ENCODE measurements at regions not wholly inside any gene's neighbourhood (a gene's known extent, or its start where the extent isn't known, plus 50 kb on each side); places are given as distances from the start of the nearest gene placed in this dataset.

DNA sequence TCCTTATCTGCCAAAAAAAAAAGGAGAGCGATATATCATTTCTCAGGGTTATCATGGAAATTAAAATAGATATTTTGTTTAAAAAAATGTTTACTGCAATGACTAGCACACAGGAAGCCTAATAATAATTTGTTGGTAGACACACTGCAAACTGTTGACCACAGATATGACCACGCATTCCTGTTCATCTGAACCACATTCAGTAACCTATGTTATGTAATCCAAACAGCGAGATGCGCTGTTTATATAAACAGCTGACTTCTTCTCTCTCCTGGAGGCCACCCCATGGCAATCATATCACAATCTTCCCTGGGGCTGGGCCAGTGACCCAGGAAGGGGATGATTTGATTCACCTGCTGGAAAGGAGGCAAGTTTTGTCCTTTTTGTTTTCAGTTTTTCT, 129.3 kb upstream of the UST start:
- Histone ChIP-seq H3K9me3 (no peaks in the 10 kb centered on the region), H3K9ac (no peak overlapping the region), H3K9me2 (no peaks in the 10 kb centered on the region), H3F3A (replicated peaks; ENCODE audit: insufficient read depth) (no peaks in the 10 kb centered on the region), H2AFZ (ENCODE audit: low read depth) (no peak overlapping the region), H3K4me1 (ENCODE audit: control insufficient read depth in 1 of 2, insufficient read depth in 2 of 2, low read depth in 1 of 2, low read length in 1 of 2) (no peaks in the 10 kb centered on the region), H3K79me2 (ENCODE audit: insufficient read depth) (no peaks in the 10 kb centered on the region), H3K27ac (ENCODE audit: low read depth in 2 of 2, low read length in 1 of 2) (no peak overlapping the region), H4K20me1 (ENCODE audit: insufficient read depth) (no peaks in the 10 kb centered on the region), H3K4me2 (no peak overlapping the region), H3K36me3 (replicated peaks in 1 of 2; ENCODE audit: control insufficient read depth in 1 of 2, insufficient read depth in 2 of 2, low read length in 1 of 2) (no peaks in the 10 kb centered on the region), H3K27me3 (ENCODE audit: insufficient read depth) (peaks cover 14% of the 10 kb centered on the region; the same call in 1 of the 2 replicates), H3K4me3 (ENCODE audit: low read depth in 2 of 2, low read length in 1 of 2) (no peak overlapping the region)
- 6% methylated on average over 4 of the region's 4 CpGs for WGBS (ENCODE audit: low lambda C conversion rate)
- POLR2A ChIA-PET = no interaction called here
- no peak for TF ChIP-seq RCOR1 (IDR thresholded peaks at IDR 0.05; ENCODE audit: low read length)
- no peak for TF ChIP-seq RXRA (IDR thresholded peaks at IDR 0.05; ENCODE audit: borderline replicate concordance, low read depth)
- TF ChIP-seq TCF12 (IDR thresholded peaks at IDR 0.05) = no peak
- TF ChIP-seq NFIC (IDR thresholded peaks at IDR 0.05; ENCODE audit: borderline replicate concordance) = no peak
- TF ChIP-seq MXI1 (IDR thresholded peaks at IDR 0.05; ENCODE audit: low read depth, low read length) = no peak
- no peak for TF ChIP-seq TEAD4 (IDR thresholded peaks at IDR 0.05; ENCODE audit: borderline replicate concordance, insufficient read depth)
- TF ChIP-seq USF2 (IDR thresholded peaks at IDR 0.05; ENCODE audit: borderline replicate concordance, low read depth, low read length) = no peak
- TF ChIP-seq REST (IDR thresholded peaks at IDR 0.05; ENCODE audit: low read depth, low read length) = no peak
- TF ChIP-seq NRF1 (IDR thresholded peaks at IDR 0.05; ENCODE audit: low read depth, low read length) = no peak
- TF ChIP-seq, protein P1, sequence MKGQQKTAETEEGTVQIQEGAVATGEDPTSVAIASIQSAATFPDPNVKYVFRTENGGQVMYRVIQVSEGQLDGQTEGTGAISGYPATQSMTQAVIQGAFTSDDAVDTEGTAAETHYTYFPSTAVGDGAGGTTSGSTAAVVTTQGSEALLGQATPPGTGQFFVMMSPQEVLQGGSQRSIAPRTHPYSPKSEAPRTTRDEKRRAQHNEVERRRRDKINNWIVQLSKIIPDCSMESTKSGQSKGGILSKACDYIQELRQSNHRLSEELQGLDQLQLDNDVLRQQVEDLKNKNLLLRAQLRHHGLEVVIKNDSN (IDR thresholded peaks at IDR 0.05; ENCODE audit: borderline replicate concordance, low read depth) = no peak
- no peak for TF ChIP-seq GABPA (IDR thresholded peaks at IDR 0.05; ENCODE audit: low read depth)
- no peak for TF ChIP-seq SIN3A (IDR thresholded peaks at IDR 0.05; ENCODE audit: borderline replicate concordance, low read depth, low read length)
- TF ChIP-seq RFX5 (IDR thresholded peaks at IDR 0.05; ENCODE audit: low read length) = no peak
- TF ChIP-seq EZH2phosphoT487 (IDR thresholded peaks at IDR 0.05; ENCODE audit: borderline replicate concordance, low read depth) = no peak
- TF ChIP-seq RAD21 (IDR thresholded peaks at IDR 0.05; ENCODE audit: low read length) = no peak
- no peak for TF ChIP-seq CHD2 (IDR thresholded peaks at IDR 0.05; ENCODE audit: low read length, partially characterized antibody)
- no peak for TF ChIP-seq FOXM1 (IDR thresholded peaks at IDR 0.05; ENCODE audit: low read depth)
- CTCF ChIA-PET = interaction anchor here (1.0 kb wide), 1 partner anchor 8 kb away, joined by 3 read pairs; no protein-coding TSS in a partner anchor
- no peak for DNase-seq
